NCI-H2171 treated with DMSO at 0.1 percent for 48 hours (cell line): ENCODE measurements at regions not wholly inside any gene's neighbourhood (a gene's known extent, or its start where the extent isn't known, plus 50 kb on each side); places are given as distances from the start of the nearest gene placed in this dataset.
A peak's percentile ranks its signal among the peaks of the same experiment; 100 is the strongest.

Experiments
- DNase-seq: peaks from one replicate; lab custom pipeline; 2025; lab: John Stamatoyannopoulos, UW

- DNase-seq, result no peak
Observed at GRCh38 chr15:93200837-93201226, 111.8 kb upstream of the RGMA start.

- no peak for DNase-seq
Observed at GRCh38 chr15:93200081-93200836, 111.2 kb upstream of the RGMA start.

- no peak for DNase-seq
Observed at GRCh38 chr15:93196135-93196670, 107.2 kb upstream of the RGMA start.

GRCh38 chr15:93195109-93195508, 106.1 kb upstream of the RGMA start:
- DNase-seq, result no peak

- DNase-seq, result no peak
Observed at GRCh38 chr15:93190238-93190637, 101.2 kb upstream of the RGMA start.

- no peak for DNase-seq
Observed at GRCh38 chr15:93189561-93189960, 100.5 kb upstream of the RGMA start.

GRCh38 chr15:93188236-93188635, 99.2 kb upstream of the RGMA start:
- no peak for DNase-seq

- no peak for DNase-seq
Observed at GRCh38 chr15:93185796-93186195, 96.8 kb upstream of the RGMA start.

GRCh38 chr15:93182703-93183205, 93.7 kb upstream of the RGMA start:
- DNase-seq, result no peak

- DNase-seq, result peak; percentile 32
Observed at GRCh38 chr15:93180656-93181055, 91.6 kb upstream of the RGMA start.

GRCh38 chr15:93180128-93180527, 91.1 kb upstream of the RGMA start:
- no peak for DNase-seq

- DNase-seq, result no peak
Observed at GRCh38 chr15:93179700-93180102, 90.7 kb upstream of the RGMA start.

GRCh38 chr15:93179072-93179471, 90.1 kb upstream of the RGMA start:
- DNase-seq, result no peak

- no peak for DNase-seq
Observed at GRCh38 chr15:93178371-93178770, 89.4 kb upstream of the RGMA start.

GRCh38 chr15:93176065-93176464, 87.1 kb upstream of the RGMA start:
- DNase-seq, result no peak

- no peak for DNase-seq
Observed at GRCh38 chr15:93174836-93175235, 85.8 kb upstream of the RGMA start.

GRCh38 chr15:93173369-93173768, 84.4 kb upstream of the RGMA start:
- no peak for DNase-seq

GRCh38 chr15:93171476-93171875, 82.5 kb upstream of the RGMA start:
- DNase-seq, result no peak

GRCh38 chr15:93170329-93170728, 81.3 kb upstream of the RGMA start:
- DNase-seq, result no peak

GRCh38 chr15:93168910-93169309, 79.9 kb upstream of the RGMA start:
- DNase-seq, result no peak

- DNase-seq, result no peak
Observed at GRCh38 chr15:93167291-93167690, 78.3 kb upstream of the RGMA start.

GRCh38 chr15:93166675-93167074, 77.7 kb upstream of the RGMA start:
- no peak for DNase-seq

- DNase-seq, result no peak
Observed at GRCh38 chr15:93165734-93166470, 76.9 kb upstream of the RGMA start.
